Fibroblast of peridontal ligament (primary cell): ENCODE measurements at regions not wholly inside any gene's neighbourhood (a gene's known extent, or its start where the extent isn't known, plus 50 kb on each side); places are given as distances from the start of the nearest gene placed in this dataset.
"Not testable (repeated sequence)": the region's sequence is repeated elsewhere in the genome, so short reads cannot be mapped to it uniquely, and the experiment has no call there.

ENCODE experiments used
- DNase-seq: peaks from one replicate; pipeline ENCODE4 v3.0.0-alpha.2; 2010; ENCODE audit errors: extremely low read depth

- not testable (repeated sequence) for DNase-seq
Measured at GRCh38 chr9:81811688-81812087, 116.5 kb upstream of the SPATA31D4 start.

- no peak for DNase-seq
Measured at GRCh38 chr9:81814401-81814793, 113.8 kb upstream of the SPATA31D4 start.

GRCh38 chr9:81814794-81815464 lies 113.3 kb upstream of the SPATA31D4 start:
- no peak for DNase-seq

GRCh38 chr9:81815781-81816180 lies 112.4 kb upstream of the SPATA31D4 start:
- no peak for DNase-seq

- no peak for DNase-seq
Measured at GRCh38 chr9:81819155-81819554, 109.1 kb upstream of the SPATA31D4 start.

GRCh38 chr9:81819859-81820546 lies 108.2 kb upstream of the SPATA31D4 start:
- peak; percentile 71 for DNase-seq

GRCh38 chr9:81822301-81822865 lies 105.8 kb upstream of the SPATA31D4 start:
- DNase-seq: no peak

GRCh38 chr9:81822967-81823366 lies 105.3 kb upstream of the SPATA31D4 start:
- no peak for DNase-seq

GRCh38 chr9:81823672-81824554 lies 104.3 kb upstream of the SPATA31D4 start:
- no peak for DNase-seq

- no peak for DNase-seq
Measured at GRCh38 chr9:81824802-81825730, 103.2 kb upstream of the SPATA31D4 start.

- no peak for DNase-seq
Measured at GRCh38 chr9:81825846-81826516, 102.2 kb upstream of the SPATA31D4 start.

- no peak for DNase-seq
Measured at GRCh38 chr9:81826517-81826906, 101.7 kb upstream of the SPATA31D4 start.

- no peak for DNase-seq
Measured at GRCh38 chr9:81827616-81828296, 100.5 kb upstream of the SPATA31D4 start.

- DNase-seq: peak; percentile 40
Measured at GRCh38 chr9:81829195-81829882, 98.9 kb upstream of the SPATA31D4 start.

- DNase-seq: not testable (repeated sequence)
Measured at GRCh38 chr9:81830431-81830830, 97.8 kb upstream of the SPATA31D4 start.

GRCh38 chr9:81832571-81833285 lies 95.5 kb upstream of the SPATA31D4 start:
- no peak for DNase-seq

GRCh38 chr9:81833563-81834345 lies 94.5 kb upstream of the SPATA31D4 start:
- peak; percentile 33 for DNase-seq

GRCh38 chr9:81841333-81841732 lies 86.9 kb upstream of the SPATA31D4 start:
- DNase-seq: no peak
